ENCODE measurements at regions not wholly inside any gene's neighbourhood (a gene's known extent, or its start where the extent isn't known, plus 50 kb on each side); places are given as distances from the start of the nearest gene placed in this dataset.

GRCh38 chr1:38198099-38198498, 151.5 kb upstream of the POU3F1 start:
- Mint-ChIP-seq H3K27me3 (ENCODE audit: unreplicated experiment) (peaks cover 53% of the 10 kb centered on the region), H3K4me3 (ENCODE audit: low read depth, unreplicated experiment) (no peak overlapping the region), H3K9me3 (ENCODE audit: low read depth, unreplicated experiment) (no peaks in the 10 kb centered on the region), H3K4me1 (ENCODE audit: low read depth, unreplicated experiment) (no peaks in the 10 kb centered on the region), H3K36me3 (ENCODE audit: insufficient read depth, unreplicated experiment) (no peaks in the 10 kb centered on the region), H3K27ac (ENCODE audit: unreplicated experiment) (no peak overlapping the region)
- no peak for DNase-seq
- TF ChIP-seq CTCF (IDR thresholded peaks at IDR 0.05; ENCODE audit: unreplicated experiment) = no peak
- CTCF ChIA-PET = no interaction called here
- intact Hi-C loops (cut with micrococcal nuclease; ENCODE audit: unreplicated experiment) = no loop called here
- no TSS peak for BruUV-seq (replicated peaks)

- BruUV-seq (replicated peaks) = no TSS peak
- no peak overlapping the region for H3K27ac Mint-ChIP-seq (ENCODE audit: unreplicated experiment)
- H3K4me1 Mint-ChIP-seq (ENCODE audit: low read depth, unreplicated experiment) = no peaks in the 10 kb centered on the region
- CTCF ChIA-PET = interaction anchor here (0.6 kb wide), 1 partner anchor 119 kb away, joined by 5 read pairs; no protein-coding TSS in a partner anchor
- no peak for DNase-seq
- intact Hi-C loops (cut with micrococcal nuclease; ENCODE audit: unreplicated experiment) = no loop called here
- no peaks in the 10 kb centered on the region for H3K36me3 Mint-ChIP-seq (ENCODE audit: insufficient read depth, unreplicated experiment)
- peaks cover 59% of the 10 kb centered on the region for H3K27me3 Mint-ChIP-seq (ENCODE audit: unreplicated experiment)
- H3K9me3 Mint-ChIP-seq (ENCODE audit: low read depth, unreplicated experiment) = no peaks in the 10 kb centered on the region
- TF ChIP-seq CTCF (IDR thresholded peaks at IDR 0.05; ENCODE audit: unreplicated experiment) = no peak
- no peak overlapping the region for H3K4me3 Mint-ChIP-seq (ENCODE audit: low read depth, unreplicated experiment)
Observed at GRCh38 chr1:38197312-38198061, 150.9 kb upstream of the POU3F1 start.

GRCh38 chr1:38194472-38194871, 147.9 kb upstream of the POU3F1 start:
- H3K4me3 Mint-ChIP-seq (ENCODE audit: low read depth, unreplicated experiment) = no peak overlapping the region
- no peaks in the 10 kb centered on the region for H3K9me3 Mint-ChIP-seq (ENCODE audit: low read depth, unreplicated experiment)
- no peak overlapping the region for H3K27ac Mint-ChIP-seq (ENCODE audit: unreplicated experiment)
- no peak for TF ChIP-seq CTCF (IDR thresholded peaks at IDR 0.05; ENCODE audit: unreplicated experiment)
- CTCF ChIA-PET = no interaction called here
- BruUV-seq (replicated peaks) = no TSS peak
- H3K4me1 Mint-ChIP-seq (ENCODE audit: low read depth, unreplicated experiment) = no peaks in the 10 kb centered on the region
- intact Hi-C loops (cut with micrococcal nuclease; ENCODE audit: unreplicated experiment) = no loop called here
- H3K27me3 Mint-ChIP-seq (ENCODE audit: unreplicated experiment) = peaks cover 88% of the 10 kb centered on the region
- DNase-seq = no peak
- no peaks in the 10 kb centered on the region for H3K36me3 Mint-ChIP-seq (ENCODE audit: insufficient read depth, unreplicated experiment)

- TF ChIP-seq CTCF (IDR thresholded peaks at IDR 0.05; ENCODE audit: unreplicated experiment) = no peak
- no peak overlapping the region for H3K4me3 Mint-ChIP-seq (ENCODE audit: low read depth, unreplicated experiment)
- intact Hi-C loops (cut with micrococcal nuclease; ENCODE audit: unreplicated experiment) = no loop called here
- no peak for DNase-seq
- no TSS peak for BruUV-seq (replicated peaks)
- CTCF ChIA-PET = interaction anchor here (0.6 kb wide), 1 partner anchor 111 kb away, joined by 3 read pairs; no protein-coding TSS in a partner anchor
- no peaks in the 10 kb centered on the region for H3K4me1 Mint-ChIP-seq (ENCODE audit: low read depth, unreplicated experiment)
- H3K36me3 Mint-ChIP-seq (ENCODE audit: insufficient read depth, unreplicated experiment) = no peaks in the 10 kb centered on the region
- H3K27me3 Mint-ChIP-seq (ENCODE audit: unreplicated experiment) = peaks cover 84% of the 10 kb centered on the region
- H3K27ac Mint-ChIP-seq (ENCODE audit: unreplicated experiment) = no peak overlapping the region
- no peaks in the 10 kb centered on the region for H3K9me3 Mint-ChIP-seq (ENCODE audit: low read depth, unreplicated experiment)
Observed at GRCh38 chr1:38193040-38193439, 146.4 kb upstream of the POU3F1 start.

All from Calu3 (cell line).